AG08395 (cell line): ENCODE measurements at regions not wholly inside any gene's neighbourhood (a gene's known extent, or its start where the extent isn't known, plus 50 kb on each side); places are given as distances from the start of the nearest gene placed in this dataset.

Experiments used
- DNase-seq: peaks from one replicate; pipeline ENCODE4 v3.0.0; 2012; ENCODE audit warnings: mixed read lengths, low spot score

- no peak for DNase-seq
Observed at GRCh38 chr5:97405941-97406340, 222.9 kb upstream of the RIOK2 start.

- no peak for DNase-seq
Observed at GRCh38 chr5:97406946-97407676, 224.1 kb upstream of the RIOK2 start.

GRCh38 chr5:97408331-97408730 is 225.3 kb upstream of the RIOK2 start:
- no peak for DNase-seq

GRCh38 chr5:97412959-97413358 is 229.9 kb upstream of the RIOK2 start:
- DNase-seq = no peak

GRCh38 chr5:97417986-97418385 is 234.9 kb upstream of the RIOK2 start:
- no peak for DNase-seq

GRCh38 chr5:97418462-97418861 is 235.4 kb upstream of the RIOK2 start:
- DNase-seq = no peak

GRCh38 chr5:97420646-97421045 is 237.6 kb upstream of the RIOK2 start:
- DNase-seq = no peak

- DNase-seq = no peak
Observed at GRCh38 chr5:97422678-97423077, 239.6 kb upstream of the RIOK2 start.

- no peak for DNase-seq
Observed at GRCh38 chr5:97425511-97425910, 242.5 kb upstream of the RIOK2 start.

- DNase-seq = no peak
Observed at GRCh38 chr5:97427235-97427634, 244.2 kb upstream of the RIOK2 start.

- no peak for DNase-seq
Observed at GRCh38 chr5:97434021-97434420, 251.0 kb upstream of the RIOK2 start.

GRCh38 chr5:97436405-97436804 is 253.4 kb upstream of the RIOK2 start:
- no peak for DNase-seq

GRCh38 chr5:97443740-97444139 is 260.7 kb upstream of the RIOK2 start:
- no peak for DNase-seq

GRCh38 chr5:97449172-97449571 is 266.1 kb upstream of the RIOK2 start:
- no peak for DNase-seq

- DNase-seq = no peak
Observed at GRCh38 chr5:97452646-97453045, 269.6 kb upstream of the RIOK2 start.

- DNase-seq = no peak
Observed at GRCh38 chr5:97453263-97453662, 270.2 kb upstream of the RIOK2 start.

- DNase-seq = no peak
Observed at GRCh38 chr5:97454015-97454414, 271.0 kb upstream of the RIOK2 start.

GRCh38 chr5:97455996-97456395 is 272.9 kb upstream of the RIOK2 start:
- DNase-seq = no peak

GRCh38 chr5:97458851-97459250 is 275.8 kb upstream of the RIOK2 start:
- no peak for DNase-seq

- no peak for DNase-seq
Observed at GRCh38 chr5:97471951-97472350, 288.9 kb upstream of the RIOK2 start.

GRCh38 chr5:97475847-97476246 is 292.8 kb upstream of the RIOK2 start:
- DNase-seq = no peak

GRCh38 chr5:97476852-97477534 is 293.9 kb upstream of the RIOK2 start:
- DNase-seq = no peak

GRCh38 chr5:97478483-97478882 is 295.4 kb upstream of the RIOK2 start:
- no peak for DNase-seq

GRCh38 chr5:97480313-97480712 is 297.3 kb upstream of the RIOK2 start:
- no peak for DNase-seq
